GM21390 (cell line): ENCODE measurements at regions not wholly inside any gene's neighbourhood (a gene's known extent, or its start where the extent isn't known, plus 50 kb on each side); places are given as distances from the start of the nearest gene placed in this dataset.

Source experiments
- ATAC-seq: cut with Tn5 transposase; IDR thresholded peaks from one replicate; pipeline ENCODE4 v1.9.1; 2021; ENCODE audit not compliant: unreplicated experiment

- ATAC-seq, result no peak
Observed at GRCh38 chr7:116417593-116418345, 81.8 kb upstream of the CAV2 start.

GRCh38 chr7:116418524-116418923, 81.0 kb upstream of the CAV2 start:
- ATAC-seq, result no peak

GRCh38 chr7:116420003-116420402, 79.5 kb upstream of the CAV2 start:
- ATAC-seq, result no peak

- no peak for ATAC-seq
Observed at GRCh38 chr7:116421298-116421697, 78.2 kb upstream of the CAV2 start.

GRCh38 chr7:116422683-116423082, 76.9 kb upstream of the CAV2 start:
- no peak for ATAC-seq

GRCh38 chr7:116423499-116423898, 76.0 kb upstream of the CAV2 start:
- ATAC-seq, result no peak

- no peak for ATAC-seq
Observed at GRCh38 chr7:116425647-116426209, 73.8 kb upstream of the CAV2 start.

- no peak for ATAC-seq
Observed at GRCh38 chr7:116426428-116427156, 72.9 kb upstream of the CAV2 start.

- ATAC-seq, result no peak
Observed at GRCh38 chr7:116429986-116430619, 69.4 kb upstream of the CAV2 start.

GRCh38 chr7:116431787-116432526, 67.6 kb upstream of the CAV2 start:
- no peak for ATAC-seq

- ATAC-seq, result no peak
Observed at GRCh38 chr7:116432527-116432916, 67.0 kb upstream of the CAV2 start.

GRCh38 chr7:116433246-116433645, 66.3 kb upstream of the CAV2 start:
- no peak for ATAC-seq

GRCh38 chr7:116434820-116435341, 64.7 kb upstream of the CAV2 start:
- no peak for ATAC-seq

GRCh38 chr7:116436305-116436826, 63.2 kb upstream of the CAV2 start:
- no peak for ATAC-seq

GRCh38 chr7:116438267-116438666, 61.3 kb upstream of the CAV2 start:
- no peak for ATAC-seq

- ATAC-seq, result no peak
Observed at GRCh38 chr7:116439005-116439404, 60.5 kb upstream of the CAV2 start.

- no peak for ATAC-seq
Observed at GRCh38 chr7:116439841-116440549, 59.5 kb upstream of the CAV2 start.

GRCh38 chr7:116441534-116441933, 58.0 kb upstream of the CAV2 start:
- ATAC-seq, result no peak

- ATAC-seq, result no peak
Observed at GRCh38 chr7:116443101-116443523, 56.4 kb upstream of the CAV2 start.

- no peak for ATAC-seq
Observed at GRCh38 chr7:116443646-116444045, 55.9 kb upstream of the CAV2 start.
